SK-N-SH (cell line): ENCODE measurements at regions not wholly inside any gene's neighbourhood (a gene's known extent, or its start where the extent isn't known, plus 50 kb on each side); places are given as distances from the start of the nearest gene placed in this dataset.

Experiments
- CTCF ChIA-PET: fragments of 300-600, 350-600 bp; formaldehyde crosslinking; extraction: SDS; loops from one replicate; lab custom pipeline; 2021; lab: Yijun Ruan, JAX
- POLR2A ChIA-PET: fragments of 350-600 bp; sonication (Branson Sonifier 250); formaldehyde crosslinking; extraction: SDS; loops from one replicate; lab custom pipeline; 2020; ENCODE audit warnings: antibody characterized with exemption, inconsistent platforms; lab: Yijun Ruan, JAX
- DNase-seq: peaks from one replicate; pipeline ENCODE4 v3.0.0; 2012
- H2AFZ ChIP-seq: fragments of 200-600 bp; sonication (generic); 2 replicates; pipeline ENCODE4 v1.8.1; 2016; ENCODE audit warnings: antibody characterized with exemption, mild to moderate bottlenecking, low read depth
- H3F3A ChIP-seq: fragments of 200-600 bp; sonication (generic); replicated peaks from 2 replicates; pipeline ENCODE3; 2016; ENCODE audit warnings: antibody characterized with exemption, mild to moderate bottlenecking; ENCODE audit not compliant: insufficient read depth
- H3K27ac ChIP-seq, 2 experiments: fragments of 200-500 bp in 1 of 2; fragments of 200-600 bp in 1 of 2; sonication (Bioruptor generic) in 1 of 2; sonication (generic), shearing (Covaris generic) in 1 of 2; 2 replicates each; pipeline versions ENCODE4 v1.5.1 to v1.6.1; 2014 to 2016; ENCODE audit warnings: low read depth in 2 of 2, inconsistent platforms in 1 of 2, low read length in 1 of 2, mild to moderate bottlenecking in 1 of 2, mixed read lengths in 1 of 2
- H3K27me3 ChIP-seq: fragments of 200-600 bp; sonication (generic), shearing (Covaris generic); 2 replicates; pipeline ENCODE4 v1.6.1; 2016; ENCODE audit warnings: mixed run types; ENCODE audit not compliant: insufficient read depth
- H3K36me3 ChIP-seq, 2 experiments: fragments of 200-500 bp in 1 of 2; fragments of 200-600 bp in 1 of 2; sonication (Bioruptor generic) in 1 of 2; sonication (generic) in 1 of 2; replicated peaks in 1 of 2; 2 replicates each; pipeline versions ENCODE3 to v1.5.1; 2014 to 2016; ENCODE audit warnings: low read length in 1 of 2, mild to moderate bottlenecking in 1 of 2; ENCODE audit not compliant: insufficient read depth in 2 of 2, control insufficient read depth in 1 of 2
- H3K4me1 ChIP-seq, 2 experiments: fragments of 200-500 bp in 1 of 2; fragments of 200-600 bp in 1 of 2; sonication (Bioruptor generic) in 1 of 2; sonication (generic), shearing (Covaris generic) in 1 of 2; 2 replicates each; pipeline versions ENCODE4 v1.5.1 to v1.6.1; 2014 to 2016; ENCODE audit warnings: low read depth in 1 of 2, low read length in 1 of 2, mixed run types in 1 of 2; ENCODE audit not compliant: insufficient read depth in 2 of 2, control insufficient read depth in 1 of 2
- H3K4me2 ChIP-seq: fragments of 200-600 bp; sonication (generic), shearing (Covaris generic); 2 replicates; pipeline ENCODE4 v1.6.1; 2017; ENCODE audit warnings: mixed run types
- H3K4me3 ChIP-seq, 2 experiments: fragments of 200-500 bp in 1 of 2; fragments of 200-600 bp in 1 of 2; sonication (Bioruptor generic) in 1 of 2; sonication (generic), shearing (Covaris generic) in 1 of 2; 2 replicates each; pipeline versions ENCODE4 v1.5.1 to v1.8.1; 2014 to 2016; ENCODE audit warnings: low read depth in 2 of 2, inconsistent platforms in 1 of 2, low read length in 1 of 2, mild to moderate bottlenecking in 1 of 2, mixed read lengths in 1 of 2, moderate library complexity in 1 of 2
- H3K79me2 ChIP-seq: fragments of 200-600 bp; sonication (generic); 2 replicates; pipeline ENCODE4 v1.8.1; 2017; ENCODE audit warnings: mild to moderate bottlenecking; ENCODE audit not compliant: insufficient read depth
- H3K9ac ChIP-seq: fragments of 200-600 bp; sonication (generic); 2 replicates; pipeline ENCODE4 v1.6.1; 2017; ENCODE audit warnings: mixed run types
- H3K9me2 ChIP-seq: fragments of 200-600 bp; sonication (generic); 2 replicates; pipeline ENCODE4 v1.6.1; 2017; ENCODE audit warnings: mixed run types
- H3K9me3 ChIP-seq: fragments of 200-600 bp; sonication (generic); 2 replicates; pipeline ENCODE4 v1.6.1; 2017; ENCODE audit warnings: mixed run types, mild to moderate bottlenecking, moderate library complexity
- H4K20me1 ChIP-seq: fragments of 200-600 bp; sonication (generic); 2 replicates; pipeline ENCODE4 v1.6.1; 2017; ENCODE audit warnings: mild to moderate bottlenecking, mixed run types; ENCODE audit not compliant: insufficient read depth
- CHD2 ChIP-seq: fragments of 150-350 bp; IDR thresholded peaks from 2 replicates; pipeline ENCODE4 v1.6.1; 2018; ENCODE audit warnings: low read length; ENCODE audit not compliant: partially characterized antibody
- ELF1 ChIP-seq: IDR thresholded peaks from 2 replicates; pipeline ENCODE4 v1.4.0; 2012
- EP300 ChIP-seq, 2 experiments: IDR thresholded peaks; 2 replicates each; pipeline versions ENCODE4 v1.4.0 to v1.6.1; 2012; ENCODE audit warnings: borderline replicate concordance in 1 of 2, low read depth in 1 of 2, low read length in 1 of 2
- JUND ChIP-seq: IDR thresholded peaks from 2 replicates; pipeline ENCODE4 v1.4.0; 2012
- MEF2A ChIP-seq: IDR thresholded peaks from 2 replicates; pipeline ENCODE4 v1.4.0; 2012; ENCODE audit warnings: low read depth, borderline replicate concordance
- MXI1 ChIP-seq: IDR thresholded peaks from 2 replicates; pipeline ENCODE4 v1.6.1; 2012; ENCODE audit warnings: mild to moderate bottlenecking, low read depth, low read length, improper control_type of control experiment
- NFIC ChIP-seq: IDR thresholded peaks from 2 replicates; pipeline ENCODE4 v1.4.0; 2012; ENCODE audit warnings: borderline replicate concordance
- POLR2AphosphoS5 ChIP-seq: IDR thresholded peaks from 2 replicates; pipeline ENCODE4 v1.6.1; 2012; ENCODE audit warnings: low read depth, low read length
- RCOR1 ChIP-seq: fragments of 150-350 bp; IDR thresholded peaks from 2 replicates; pipeline ENCODE4 v1.6.1; 2017; ENCODE audit warnings: antibody characterized with exemption, low read length
- SMC3 ChIP-seq: IDR thresholded peaks from 2 replicates; pipeline ENCODE4 v1.6.1; 2012; ENCODE audit warnings: low read depth, low read length, improper control_type of control experiment
- TAF1 ChIP-seq: IDR thresholded peaks from 2 replicates; pipeline ENCODE4 v1.6.1; 2012; ENCODE audit warnings: low read depth, mild to moderate bottlenecking, low read length, moderate library complexity, borderline replicate concordance
- TCF12 ChIP-seq: IDR thresholded peaks from 2 replicates; pipeline ENCODE4 v1.4.0; 2012
- YY1 ChIP-seq: IDR thresholded peaks from 2 replicates; pipeline ENCODE4 v1.4.0; 2012; ENCODE audit warnings: low read depth, mild to moderate bottlenecking
- WGBS: methylation state at CpG from one replicate; pipeline ENCODE4 v1.1.6; 2017; ENCODE audit warnings: low lambda C conversion rate; 5-methylcytosine and 5-hydroxymethylcytosine counted together
- TF ChIP-seq, protein P1 (sequence below): fragments of 200-600 bp; sonication (generic); IDR thresholded peaks from 2 replicates; pipeline ENCODE4 v1.6.1; 2017; ENCODE audit warnings: antibody characterized with exemption, mild to moderate bottlenecking, moderate library complexity
- TF ChIP-seq, protein P2 (sequence below): fragments of 150-350 bp; IDR thresholded peaks from 2 replicates; pipeline ENCODE4 v1.6.1; 2017; ENCODE audit warnings: antibody characterized with exemption, low read length, low read depth, borderline replicate concordance

DNA sequence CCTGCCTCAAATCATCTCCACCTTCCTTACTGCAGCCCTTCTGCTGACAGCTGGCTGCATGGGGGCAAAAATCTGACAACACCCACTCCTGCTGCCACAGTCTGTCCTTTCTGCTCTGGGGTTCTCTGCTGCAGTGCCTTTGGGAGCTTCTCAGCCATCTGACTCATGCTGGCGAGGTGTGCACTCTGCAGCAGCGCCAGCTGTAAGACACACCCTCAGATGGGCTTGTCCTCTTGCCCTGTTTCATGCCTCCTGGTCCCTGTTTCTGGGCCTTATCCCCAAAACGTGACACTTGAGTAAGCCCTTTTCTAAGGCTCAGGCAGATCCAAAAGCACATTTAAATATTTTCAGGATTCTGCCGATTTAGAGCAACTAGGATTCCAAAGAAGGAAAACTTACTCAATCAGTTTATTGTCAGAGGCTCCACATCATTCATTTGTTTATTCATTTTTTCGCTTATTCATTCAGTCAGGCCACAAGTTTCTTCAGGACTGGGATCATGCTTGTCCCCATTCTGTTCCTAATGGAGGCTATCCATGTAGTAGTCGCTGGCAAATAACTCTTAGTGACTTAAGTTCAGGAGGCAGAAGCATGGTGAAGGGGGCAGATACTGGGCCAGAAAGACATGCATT lies 60.2 kb downstream of the SMIM38 start:
- Histone ChIP-seq H3K4me3 (no peak overlapping the region), H3K27ac (no peak overlapping the region), H2AFZ (no peak overlapping the region), H3F3A (no peaks in the 10 kb centered on the region), H3K4me2 (no peak overlapping the region), H3K79me2 (no peaks in the 10 kb centered on the region), H3K9me3 (no peaks in the 10 kb centered on the region), H3K27me3 (no peaks in the 10 kb centered on the region; the same call in 1 of the 2 replicates), H4K20me1 (no peaks in the 10 kb centered on the region), H3K4me1 (peaks cover 0 to 15% of the 10 kb centered on the region in 2 experiments; a peak in 1 of 4 replicates), H3K36me3 (no peaks in the 10 kb centered on the region), H3K9me2 (no peaks in the 10 kb centered on the region), H3K9ac (no peak overlapping the region)
- TF ChIP-seq, protein P1, sequence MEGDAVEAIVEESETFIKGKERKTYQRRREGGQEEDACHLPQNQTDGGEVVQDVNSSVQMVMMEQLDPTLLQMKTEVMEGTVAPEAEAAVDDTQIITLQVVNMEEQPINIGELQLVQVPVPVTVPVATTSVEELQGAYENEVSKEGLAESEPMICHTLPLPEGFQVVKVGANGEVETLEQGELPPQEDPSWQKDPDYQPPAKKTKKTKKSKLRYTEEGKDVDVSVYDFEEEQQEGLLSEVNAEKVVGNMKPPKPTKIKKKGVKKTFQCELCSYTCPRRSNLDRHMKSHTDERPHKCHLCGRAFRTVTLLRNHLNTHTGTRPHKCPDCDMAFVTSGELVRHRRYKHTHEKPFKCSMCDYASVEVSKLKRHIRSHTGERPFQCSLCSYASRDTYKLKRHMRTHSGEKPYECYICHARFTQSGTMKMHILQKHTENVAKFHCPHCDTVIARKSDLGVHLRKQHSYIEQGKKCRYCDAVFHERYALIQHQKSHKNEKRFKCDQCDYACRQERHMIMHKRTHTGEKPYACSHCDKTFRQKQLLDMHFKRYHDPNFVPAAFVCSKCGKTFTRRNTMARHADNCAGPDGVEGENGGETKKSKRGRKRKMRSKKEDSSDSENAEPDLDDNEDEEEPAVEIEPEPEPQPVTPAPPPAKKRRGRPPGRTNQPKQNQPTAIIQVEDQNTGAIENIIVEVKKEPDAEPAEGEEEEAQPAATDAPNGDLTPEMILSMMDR: no peak
- TF ChIP-seq POLR2AphosphoS5 (no peak), YY1 (no peak), EP300 (IDR thresholded peaks at IDR 0.05; ENCODE audit: borderline replicate concordance in 1 of 2, low read depth in 1 of 2, low read length in 1 of 2) (no peak)
- no peak for DNase-seq
- ChIA-PET POLR2A (no interaction called here), CTCF (interaction anchor here (1.0 to 1.3 kb wide), 2 partner anchors 82 to 427 kb away, joined by 3 read pairs; no protein-coding TSS in a partner anchor)
- whole genome bisulfite sequencing: 56% methylated on average over 6 of the region's 6 CpGs

DNA sequence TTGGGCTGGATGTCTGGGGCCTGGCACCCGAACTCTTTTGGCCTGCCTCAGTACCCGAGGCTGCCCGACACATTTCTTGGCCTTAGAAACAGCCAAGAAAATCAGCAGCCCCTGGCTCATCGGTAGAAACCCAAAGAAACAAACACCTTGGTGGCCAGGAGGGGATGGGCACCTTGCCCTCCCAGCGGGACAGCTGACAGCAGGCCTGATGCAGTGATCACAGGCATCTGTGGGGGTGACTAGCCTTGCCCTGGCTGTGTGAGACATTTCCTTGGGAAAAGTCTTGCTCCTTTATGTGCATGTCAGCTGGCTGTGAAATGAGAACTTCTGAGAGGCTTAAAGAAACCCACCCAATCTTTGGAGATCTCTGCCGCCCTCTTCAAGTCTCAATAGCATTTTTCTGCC lies 60.9 kb downstream of the SMIM38 start:
- Histone ChIP-seq H4K20me1 (no peaks in the 10 kb centered on the region), H3F3A (no peaks in the 10 kb centered on the region), H3K36me3 (no peaks in the 10 kb centered on the region), H3K4me1 (peaks cover 0 to 15% of the 10 kb centered on the region in 2 experiments; a peak in 1 of 4 replicates), H3K9me3 (no peaks in the 10 kb centered on the region), H3K4me2 (no peak overlapping the region), H3K27me3 (no peaks in the 10 kb centered on the region; the same call in 1 of the 2 replicates), H3K9me2 (no peaks in the 10 kb centered on the region), H3K9ac (no peak overlapping the region), H3K4me3 (no peak overlapping the region), H3K79me2 (no peaks in the 10 kb centered on the region), H2AFZ (no peak overlapping the region), H3K27ac (no peak overlapping the region)
- ChIA-PET CTCF (interaction anchor here (1.3 kb wide), 1 partner anchor 426 kb away, joined by 4 read pairs; no protein-coding TSS in a partner anchor), POLR2A (no interaction called here)
- no peak for TF ChIP-seq MEF2A
- TF ChIP-seq JUND: no peak
- TF ChIP-seq RCOR1: no peak
- no peak for TF ChIP-seq SMC3
- no peak for TF ChIP-seq TCF12
- no peak for TF ChIP-seq ELF1
- TF ChIP-seq MXI1: no peak
- no peak for TF ChIP-seq CHD2
- TF ChIP-seq, protein P2, sequence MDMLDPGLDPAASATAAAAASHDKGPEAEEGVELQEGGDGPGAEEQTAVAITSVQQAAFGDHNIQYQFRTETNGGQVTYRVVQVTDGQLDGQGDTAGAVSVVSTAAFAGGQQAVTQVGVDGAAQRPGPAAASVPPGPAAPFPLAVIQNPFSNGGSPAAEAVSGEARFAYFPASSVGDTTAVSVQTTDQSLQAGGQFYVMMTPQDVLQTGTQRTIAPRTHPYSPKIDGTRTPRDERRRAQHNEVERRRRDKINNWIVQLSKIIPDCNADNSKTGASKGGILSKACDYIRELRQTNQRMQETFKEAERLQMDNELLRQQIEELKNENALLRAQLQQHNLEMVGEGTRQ: no peak
- no peak for TF ChIP-seq NFIC
- TF ChIP-seq TAF1: no peak
- 66% methylated on average over 4 of the region's 6 CpGs for whole genome bisulfite sequencing
- DNase-seq: no peak
